ENCODE measurements at regions not wholly inside any gene's neighbourhood (a gene's known extent, or its start where the extent isn't known, plus 50 kb on each side); places are given as distances from the start of the nearest gene placed in this dataset.

- TF ChIP-seq, protein P1, sequence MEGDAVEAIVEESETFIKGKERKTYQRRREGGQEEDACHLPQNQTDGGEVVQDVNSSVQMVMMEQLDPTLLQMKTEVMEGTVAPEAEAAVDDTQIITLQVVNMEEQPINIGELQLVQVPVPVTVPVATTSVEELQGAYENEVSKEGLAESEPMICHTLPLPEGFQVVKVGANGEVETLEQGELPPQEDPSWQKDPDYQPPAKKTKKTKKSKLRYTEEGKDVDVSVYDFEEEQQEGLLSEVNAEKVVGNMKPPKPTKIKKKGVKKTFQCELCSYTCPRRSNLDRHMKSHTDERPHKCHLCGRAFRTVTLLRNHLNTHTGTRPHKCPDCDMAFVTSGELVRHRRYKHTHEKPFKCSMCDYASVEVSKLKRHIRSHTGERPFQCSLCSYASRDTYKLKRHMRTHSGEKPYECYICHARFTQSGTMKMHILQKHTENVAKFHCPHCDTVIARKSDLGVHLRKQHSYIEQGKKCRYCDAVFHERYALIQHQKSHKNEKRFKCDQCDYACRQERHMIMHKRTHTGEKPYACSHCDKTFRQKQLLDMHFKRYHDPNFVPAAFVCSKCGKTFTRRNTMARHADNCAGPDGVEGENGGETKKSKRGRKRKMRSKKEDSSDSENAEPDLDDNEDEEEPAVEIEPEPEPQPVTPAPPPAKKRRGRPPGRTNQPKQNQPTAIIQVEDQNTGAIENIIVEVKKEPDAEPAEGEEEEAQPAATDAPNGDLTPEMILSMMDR (conservative IDR thresholded peaks at IDR 0.05): no peak
- no peak for TF ChIP-seq EZH2 (IDR thresholded peaks at IDR 0.05; ENCODE audit: low read depth)
These were observed 71.2 kb upstream of the RUNX3 start for GRCh38 chr1:25001125-25001915.

Measured in PC-9 (cell line).